HEK293 (cell line): ENCODE measurements at regions not wholly inside any gene's neighbourhood (a gene's known extent, or its start where the extent isn't known, plus 50 kb on each side); places are given as distances from the start of the nearest gene placed in this dataset.

Experiments
- CTCF ChIP-seq: fragments of 450-650 bp; formaldehyde crosslinking; IDR thresholded peaks from 2 replicates; pipeline ENCODE4 v1.5.1; 2016; ENCODE audit warnings: missing biosample characterization, missing genetic modification characterization
- SP3 ChIP-seq: fragments of 450-650 bp; formaldehyde crosslinking; IDR thresholded peaks from 2 replicates; pipeline ENCODE4 v1.5.1; 2016; ENCODE audit warnings: missing biosample characterization, missing genetic modification characterization
- ZBTB7A ChIP-seq: fragments of 450-650 bp; formaldehyde crosslinking; IDR thresholded peaks from 2 replicates; pipeline ENCODE4 v1.5.1; 2016; ENCODE audit warnings: low read depth, missing biosample characterization, missing genetic modification characterization
- ZNF157 ChIP-seq: fragments of 450-650 bp; formaldehyde crosslinking; IDR thresholded peaks from 2 replicates; pipeline ENCODE4 v1.5.1; 2016; ENCODE audit warnings: missing biosample characterization, missing genetic modification characterization
- ZNF274 ChIP-seq, 2 experiments: fragments of 200-500 bp in 1 of 2; fragments of 450-650 bp in 1 of 2; sonication (Bioruptor generic) in 1 of 2; formaldehyde crosslinking in 1 of 2; IDR thresholded peaks; 2 replicates each; pipeline versions ENCODE4 v1.5.1 to v1.6.1; 2014 to 2016; ENCODE audit warnings: borderline replicate concordance in 1 of 2, inconsistent platforms in 1 of 2, low read length in 1 of 2, missing biosample characterization in 1 of 2, missing genetic modification characterization in 1 of 2
- ZNF423 ChIP-seq: fragments of 450-650 bp; formaldehyde crosslinking; IDR thresholded peaks from 2 replicates; pipeline ENCODE4 v1.5.1; 2016; ENCODE audit warnings: missing biosample characterization, missing genetic modification characterization
- ZNF501 ChIP-seq: fragments of 450-650 bp; formaldehyde crosslinking; IDR thresholded peaks from 2 replicates; pipeline ENCODE4 v1.5.1; 2016; ENCODE audit warnings: missing biosample characterization, missing genetic modification characterization
- ZNF660 ChIP-seq: fragments of 450-650 bp; IDR thresholded peaks from 2 replicates; pipeline ENCODE4 v1.5.1; 2018; ENCODE audit warnings: missing biosample characterization, mild to moderate bottlenecking, missing genetic modification characterization
- TF ChIP-seq, protein P1 (sequence below): fragments of 450-650 bp; formaldehyde crosslinking; IDR thresholded peaks from 2 replicates; pipeline ENCODE4 v1.5.1; 2016; ENCODE audit warnings: missing biosample characterization, missing genetic modification characterization
- TF ChIP-seq, protein P2 (sequence below): fragments of 450-650 bp; formaldehyde crosslinking; IDR thresholded peaks from 2 replicates; pipeline ENCODE4 v1.5.1; 2016; ENCODE audit warnings: missing biosample characterization, missing genetic modification characterization
- TF ChIP-seq, protein P3 (sequence below): fragments of 450-650 bp; formaldehyde crosslinking; IDR thresholded peaks from 2 replicates; pipeline ENCODE4 v1.5.1; 2016; ENCODE audit warnings: missing biosample characterization, missing genetic modification characterization
- TF ChIP-seq, protein P4 (sequence below): fragments of 450-650 bp; formaldehyde crosslinking; IDR thresholded peaks from 2 replicates; pipeline ENCODE4 v1.5.1; 2017; ENCODE audit warnings: missing biosample characterization, missing genetic modification characterization

DNA sequence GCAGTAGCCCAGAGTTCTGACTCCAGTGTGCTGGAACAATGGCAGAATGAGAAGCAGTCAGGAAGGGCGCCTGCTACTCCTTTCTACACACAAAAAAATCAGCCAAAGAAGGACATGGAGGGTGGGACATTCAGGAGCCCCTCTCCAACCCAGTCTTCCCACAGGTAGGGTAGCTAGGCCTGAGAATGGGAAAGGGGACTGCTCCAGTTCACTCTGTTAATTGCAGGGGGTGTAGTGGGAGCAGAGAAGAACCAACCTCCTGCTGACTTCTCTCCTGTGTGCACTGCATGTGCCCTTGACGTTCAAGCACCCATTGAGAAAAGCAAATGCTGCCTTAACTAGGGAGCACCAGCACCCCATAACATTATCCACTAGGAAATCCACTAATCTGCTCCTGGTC, 119.1 kb upstream of the IRX6 start:
- no peak for TF ChIP-seq ZNF423
- no peak for TF ChIP-seq CTCF (tag by site-specific recombination)
- TF ChIP-seq ZNF274 (IDR thresholded peaks at IDR 0.05; ENCODE audit: low read length), result no peak
- TF ChIP-seq ZNF274 (tag by site-specific recombination; IDR thresholded peaks at IDR 0.05; ENCODE audit: borderline replicate concordance), result no peak
- TF ChIP-seq ZNF501 (tag by site-specific recombination), result no peak
- TF ChIP-seq, protein P1, sequence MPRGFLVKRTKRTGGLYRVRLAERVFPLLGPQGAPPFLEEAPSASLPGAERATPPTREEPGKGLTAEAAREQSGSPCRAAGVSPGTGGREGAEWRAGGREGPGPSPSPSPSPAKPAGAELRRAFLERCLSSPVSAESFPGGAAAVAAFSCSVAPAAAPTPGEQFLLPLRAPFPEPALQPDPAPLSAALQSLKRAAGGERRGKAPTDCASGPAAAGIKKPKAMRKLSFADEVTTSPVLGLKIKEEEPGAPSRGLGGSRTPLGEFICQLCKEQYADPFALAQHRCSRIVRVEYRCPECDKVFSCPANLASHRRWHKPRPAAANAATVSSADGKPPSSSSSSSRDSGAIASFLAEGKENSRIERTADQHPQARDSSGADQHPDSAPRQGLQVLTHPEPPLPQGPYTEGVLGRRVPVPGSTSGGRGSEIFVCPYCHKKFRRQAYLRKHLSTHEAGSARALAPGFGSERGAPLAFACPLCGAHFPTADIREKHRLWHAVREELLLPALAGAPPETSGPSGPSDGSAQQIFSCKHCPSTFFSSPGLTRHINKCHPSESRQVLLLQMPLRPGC, result no peak
- TF ChIP-seq, protein P2, sequence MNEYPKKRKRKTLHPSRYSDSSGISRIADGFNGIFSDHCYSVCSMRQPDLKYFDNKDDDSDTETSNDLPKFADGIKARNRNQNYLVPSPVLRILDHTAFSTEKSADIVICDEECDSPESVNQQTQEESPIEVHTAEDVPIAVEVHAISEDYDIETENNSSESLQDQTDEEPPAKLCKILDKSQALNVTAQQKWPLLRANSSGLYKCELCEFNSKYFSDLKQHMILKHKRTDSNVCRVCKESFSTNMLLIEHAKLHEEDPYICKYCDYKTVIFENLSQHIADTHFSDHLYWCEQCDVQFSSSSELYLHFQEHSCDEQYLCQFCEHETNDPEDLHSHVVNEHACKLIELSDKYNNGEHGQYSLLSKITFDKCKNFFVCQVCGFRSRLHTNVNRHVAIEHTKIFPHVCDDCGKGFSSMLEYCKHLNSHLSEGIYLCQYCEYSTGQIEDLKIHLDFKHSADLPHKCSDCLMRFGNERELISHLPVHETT, result no peak
- TF ChIP-seq, protein P3, sequence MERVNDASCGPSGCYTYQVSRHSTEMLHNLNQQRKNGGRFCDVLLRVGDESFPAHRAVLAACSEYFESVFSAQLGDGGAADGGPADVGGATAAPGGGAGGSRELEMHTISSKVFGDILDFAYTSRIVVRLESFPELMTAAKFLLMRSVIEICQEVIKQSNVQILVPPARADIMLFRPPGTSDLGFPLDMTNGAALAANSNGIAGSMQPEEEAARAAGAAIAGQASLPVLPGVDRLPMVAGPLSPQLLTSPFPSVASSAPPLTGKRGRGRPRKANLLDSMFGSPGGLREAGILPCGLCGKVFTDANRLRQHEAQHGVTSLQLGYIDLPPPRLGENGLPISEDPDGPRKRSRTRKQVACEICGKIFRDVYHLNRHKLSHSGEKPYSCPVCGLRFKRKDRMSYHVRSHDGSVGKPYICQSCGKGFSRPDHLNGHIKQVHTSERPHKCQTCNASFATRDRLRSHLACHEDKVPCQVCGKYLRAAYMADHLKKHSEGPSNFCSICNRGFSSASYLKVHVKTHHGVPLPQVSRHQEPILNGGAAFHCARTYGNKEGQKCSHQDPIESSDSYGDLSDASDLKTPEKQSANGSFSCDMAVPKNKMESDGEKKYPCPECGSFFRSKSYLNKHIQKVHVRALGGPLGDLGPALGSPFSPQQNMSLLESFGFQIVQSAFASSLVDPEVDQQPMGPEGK (tag by site-specific recombination), result no peak
- TF ChIP-seq SP3 (tag by site-specific recombination), result no peak
- TF ChIP-seq ZNF660 (tag by site-specific recombination), result no peak
- TF ChIP-seq ZNF157 (tag by site-specific recombination), result no peak
- TF ChIP-seq, protein P4, sequence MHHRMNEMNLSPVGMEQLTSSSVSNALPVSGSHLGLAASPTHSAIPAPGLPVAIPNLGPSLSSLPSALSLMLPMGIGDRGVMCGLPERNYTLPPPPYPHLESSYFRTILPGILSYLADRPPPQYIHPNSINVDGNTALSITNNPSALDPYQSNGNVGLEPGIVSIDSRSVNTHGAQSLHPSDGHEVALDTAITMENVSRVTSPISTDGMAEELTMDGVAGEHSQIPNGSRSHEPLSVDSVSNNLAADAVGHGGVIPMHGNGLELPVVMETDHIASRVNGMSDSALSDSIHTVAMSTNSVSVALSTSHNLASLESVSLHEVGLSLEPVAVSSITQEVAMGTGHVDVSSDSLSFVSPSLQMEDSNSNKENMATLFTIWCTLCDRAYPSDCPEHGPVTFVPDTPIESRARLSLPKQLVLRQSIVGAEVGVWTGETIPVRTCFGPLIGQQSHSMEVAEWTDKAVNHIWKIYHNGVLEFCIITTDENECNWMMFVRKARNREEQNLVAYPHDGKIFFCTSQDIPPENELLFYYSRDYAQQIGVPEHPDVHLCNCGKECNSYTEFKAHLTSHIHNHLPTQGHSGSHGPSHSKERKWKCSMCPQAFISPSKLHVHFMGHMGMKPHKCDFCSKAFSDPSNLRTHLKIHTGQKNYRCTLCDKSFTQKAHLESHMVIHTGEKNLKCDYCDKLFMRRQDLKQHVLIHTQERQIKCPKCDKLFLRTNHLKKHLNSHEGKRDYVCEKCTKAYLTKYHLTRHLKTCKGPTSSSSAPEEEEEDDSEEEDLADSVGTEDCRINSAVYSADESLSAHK (tag by site-specific recombination), result no peak
- TF ChIP-seq ZBTB7A (tag by site-specific recombination), result no peak
